Neural progenitor cell (in vitro differentiated cells): ENCODE measurements at regions not wholly inside any gene's neighbourhood (a gene's known extent, or its start where the extent isn't known, plus 50 kb on each side); places are given as distances from the start of the nearest gene placed in this dataset.

Source experiments
- EZH2 ChIP-seq: fragments of 200-600 bp; sonication (generic); IDR thresholded peaks from 2 replicates; pipeline ENCODE4 v1.6.1; 2017; ENCODE audit warnings: antibody characterized with exemption, mild to moderate bottlenecking, moderate library complexity
- TF ChIP-seq, protein P1 (sequence below): fragments of 200-600 bp; sonication (generic); IDR thresholded peaks from 2 replicates; pipeline ENCODE4 v1.5.1; 2017; ENCODE audit warnings: antibody characterized with exemption, mild to moderate bottlenecking

DNA sequence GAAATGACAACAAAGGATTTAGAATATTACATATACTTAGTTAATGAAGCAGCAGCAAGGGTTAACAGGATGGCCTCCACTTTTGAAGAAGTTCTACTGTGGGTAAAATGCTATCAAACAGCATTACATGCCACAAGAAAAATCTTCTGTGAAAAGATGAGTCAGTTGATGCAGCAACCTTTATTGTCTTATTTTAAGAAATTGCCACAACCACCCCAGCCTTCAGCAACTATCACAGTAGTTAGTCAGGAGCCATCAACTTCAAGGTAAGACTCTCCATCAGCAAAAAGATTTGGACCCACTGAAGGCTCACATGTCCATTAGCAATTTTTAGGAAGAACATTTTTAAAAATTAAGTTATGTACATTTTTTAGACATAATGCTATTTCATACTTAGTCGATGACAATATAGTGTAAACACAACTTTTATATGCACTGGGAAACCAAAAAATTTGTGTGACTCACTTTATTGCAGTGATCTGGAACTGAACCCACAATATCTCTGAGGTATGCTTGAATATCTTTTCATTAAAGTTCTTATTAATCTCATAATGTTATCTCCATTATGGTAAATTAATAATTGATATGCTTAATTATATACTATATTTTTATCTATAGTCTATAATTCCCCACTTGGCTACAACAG lies 81.2 kb downstream of the SPCS3 start:
- TF ChIP-seq, protein P1, sequence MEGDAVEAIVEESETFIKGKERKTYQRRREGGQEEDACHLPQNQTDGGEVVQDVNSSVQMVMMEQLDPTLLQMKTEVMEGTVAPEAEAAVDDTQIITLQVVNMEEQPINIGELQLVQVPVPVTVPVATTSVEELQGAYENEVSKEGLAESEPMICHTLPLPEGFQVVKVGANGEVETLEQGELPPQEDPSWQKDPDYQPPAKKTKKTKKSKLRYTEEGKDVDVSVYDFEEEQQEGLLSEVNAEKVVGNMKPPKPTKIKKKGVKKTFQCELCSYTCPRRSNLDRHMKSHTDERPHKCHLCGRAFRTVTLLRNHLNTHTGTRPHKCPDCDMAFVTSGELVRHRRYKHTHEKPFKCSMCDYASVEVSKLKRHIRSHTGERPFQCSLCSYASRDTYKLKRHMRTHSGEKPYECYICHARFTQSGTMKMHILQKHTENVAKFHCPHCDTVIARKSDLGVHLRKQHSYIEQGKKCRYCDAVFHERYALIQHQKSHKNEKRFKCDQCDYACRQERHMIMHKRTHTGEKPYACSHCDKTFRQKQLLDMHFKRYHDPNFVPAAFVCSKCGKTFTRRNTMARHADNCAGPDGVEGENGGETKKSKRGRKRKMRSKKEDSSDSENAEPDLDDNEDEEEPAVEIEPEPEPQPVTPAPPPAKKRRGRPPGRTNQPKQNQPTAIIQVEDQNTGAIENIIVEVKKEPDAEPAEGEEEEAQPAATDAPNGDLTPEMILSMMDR, result no peak
- TF ChIP-seq EZH2, result no peak
